ENCODE measurements at regions not wholly inside any gene's neighbourhood (a gene's known extent, or its start where the extent isn't known, plus 50 kb on each side); places are given as distances from the start of the nearest gene placed in this dataset.

DNA sequence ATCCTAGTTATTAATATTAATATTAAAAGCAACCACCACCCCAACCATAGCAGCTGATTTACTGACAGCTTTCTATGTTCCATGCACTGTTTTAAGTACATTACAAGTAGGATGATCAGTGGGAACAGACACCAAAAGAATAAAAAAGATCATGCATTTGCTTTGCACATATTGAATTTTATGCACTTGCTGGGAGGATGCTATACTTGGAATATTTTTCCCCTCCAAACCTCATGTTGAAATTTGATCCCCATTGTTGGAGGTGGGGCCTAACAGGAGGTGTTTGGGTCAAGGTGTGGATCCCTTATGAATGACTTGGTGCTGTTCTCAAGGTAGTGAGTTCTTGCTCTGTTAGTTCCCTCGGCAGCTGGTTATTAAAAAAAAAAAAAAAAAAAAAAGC is 178.9 kb upstream of the MYLIP start:
- TF ChIP-seq CTCF (IDR thresholded peaks at IDR 0.05 in 2 of 3, conservative IDR thresholded peaks at IDR 0.05 in 1 of 3; ENCODE audit: borderline replicate concordance in 1 of 3, insufficient read depth in 1 of 3, low read depth in 2 of 3, low read length in 2 of 3) (no peak), EZH2phosphoT487 (IDR thresholded peaks at IDR 0.05; ENCODE audit: borderline replicate concordance) (no peak), EGR1 (IDR thresholded peaks at IDR 0.05; ENCODE audit: low read depth) (no peak), EZH2 (IDR thresholded peaks at IDR 0.05) (no peak), CEBPB (IDR thresholded peaks at IDR 0.05; ENCODE audit: low read depth) (no peak), SIN3A (IDR thresholded peaks at IDR 0.05; ENCODE audit: low read depth) (no peak), RAD21 (IDR thresholded peaks at IDR 0.05; ENCODE audit: low read depth) (no peak), POLR2A (IDR thresholded peaks at IDR 0.05; ENCODE audit: borderline replicate concordance, extremely low read depth, insufficient read depth, insufficient read length) (no peak), YY1 (IDR thresholded peaks at IDR 0.05; ENCODE audit: extremely low read depth, insufficient replicate concordance, low read depth, low read length) (no peak), ELF1 (IDR thresholded peaks at IDR 0.05; ENCODE audit: borderline replicate concordance, low read depth) (no peak), POLR2AphosphoS5 (IDR thresholded peaks at IDR 0.05; ENCODE audit: low read depth, low read length) (no peak)
- TF ChIP-seq, protein P1, sequence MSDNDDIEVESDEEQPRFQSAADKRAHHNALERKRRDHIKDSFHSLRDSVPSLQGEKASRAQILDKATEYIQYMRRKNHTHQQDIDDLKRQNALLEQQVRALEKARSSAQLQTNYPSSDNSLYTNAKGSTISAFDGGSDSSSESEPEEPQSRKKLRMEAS (IDR thresholded peaks at IDR 0.05) = no peak
